ENCODE measurements at regions not wholly inside any gene's neighbourhood (a gene's known extent, or its start where the extent isn't known, plus 50 kb on each side); places are given as distances from the start of the nearest gene placed in this dataset.

GRCh38 chr20:40838509-40838908 is 149.5 kb upstream of the MAFB start:
- TF ChIP-seq, protein P1, sequence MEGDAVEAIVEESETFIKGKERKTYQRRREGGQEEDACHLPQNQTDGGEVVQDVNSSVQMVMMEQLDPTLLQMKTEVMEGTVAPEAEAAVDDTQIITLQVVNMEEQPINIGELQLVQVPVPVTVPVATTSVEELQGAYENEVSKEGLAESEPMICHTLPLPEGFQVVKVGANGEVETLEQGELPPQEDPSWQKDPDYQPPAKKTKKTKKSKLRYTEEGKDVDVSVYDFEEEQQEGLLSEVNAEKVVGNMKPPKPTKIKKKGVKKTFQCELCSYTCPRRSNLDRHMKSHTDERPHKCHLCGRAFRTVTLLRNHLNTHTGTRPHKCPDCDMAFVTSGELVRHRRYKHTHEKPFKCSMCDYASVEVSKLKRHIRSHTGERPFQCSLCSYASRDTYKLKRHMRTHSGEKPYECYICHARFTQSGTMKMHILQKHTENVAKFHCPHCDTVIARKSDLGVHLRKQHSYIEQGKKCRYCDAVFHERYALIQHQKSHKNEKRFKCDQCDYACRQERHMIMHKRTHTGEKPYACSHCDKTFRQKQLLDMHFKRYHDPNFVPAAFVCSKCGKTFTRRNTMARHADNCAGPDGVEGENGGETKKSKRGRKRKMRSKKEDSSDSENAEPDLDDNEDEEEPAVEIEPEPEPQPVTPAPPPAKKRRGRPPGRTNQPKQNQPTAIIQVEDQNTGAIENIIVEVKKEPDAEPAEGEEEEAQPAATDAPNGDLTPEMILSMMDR (conservative IDR thresholded peaks at IDR 0.05) = no peak
- no peak overlapping the region for H3K27ac ChIP-seq

DNA sequence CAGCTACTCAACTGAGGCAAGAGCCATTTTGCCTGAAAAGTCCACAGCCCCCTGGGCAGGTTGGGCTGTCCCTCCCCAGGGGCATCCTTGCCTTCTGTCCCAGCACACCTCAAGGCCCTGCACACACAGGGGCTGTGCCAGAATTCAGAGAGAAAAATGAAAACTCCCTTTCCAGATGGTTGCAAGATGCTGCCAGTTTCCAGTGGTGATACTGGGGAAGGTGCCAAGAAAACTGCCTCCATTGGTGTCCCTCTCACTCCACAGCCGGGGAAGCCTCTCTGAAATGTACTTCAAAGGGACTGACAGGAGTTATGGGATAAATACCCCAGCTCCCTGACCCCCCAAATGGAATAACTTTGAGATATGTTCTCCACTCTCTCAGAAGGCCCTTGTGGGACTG is 154.2 kb upstream of the MAFB start:
- H3K27ac ChIP-seq = no peak overlapping the region
- TF ChIP-seq, protein P1 (conservative IDR thresholded peaks at IDR 0.05) = no peak

GRCh38 chr20:40844332-40844731 is 155.3 kb upstream of the MAFB start:
- TF ChIP-seq, protein P1 (conservative IDR thresholded peaks at IDR 0.05) = no peak
- no peak overlapping the region for H3K27ac ChIP-seq

GRCh38 chr20:40848096-40848495 is 159.1 kb upstream of the MAFB start:
- H3K27ac ChIP-seq = no peak overlapping the region
- TF ChIP-seq, protein P1 (conservative IDR thresholded peaks at IDR 0.05) = no peak

DNA sequence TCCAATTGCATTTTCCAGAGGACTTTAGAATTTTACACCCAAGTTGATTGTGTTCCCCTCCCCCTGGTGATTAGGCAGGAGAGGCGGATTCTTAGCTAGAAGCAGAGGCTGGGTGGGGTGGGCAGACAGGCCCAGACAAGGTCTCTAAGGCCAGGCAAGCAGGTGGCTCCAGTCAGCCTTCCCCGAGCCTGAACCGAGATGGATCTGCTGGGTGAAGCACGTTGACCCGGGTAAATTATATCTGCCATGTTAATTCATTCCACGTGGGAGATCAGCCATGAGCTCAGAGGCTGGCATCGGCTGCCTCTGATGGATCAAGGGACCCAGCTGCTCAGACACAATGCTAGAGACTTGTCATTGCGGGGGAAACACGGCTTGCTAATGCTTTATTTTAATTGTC is 159.5 kb upstream of the MAFB start:
- TF ChIP-seq, protein P1 (conservative IDR thresholded peaks at IDR 0.05) = no peak
- H3K27ac ChIP-seq = no peak overlapping the region

- TF ChIP-seq, protein P1 (conservative IDR thresholded peaks at IDR 0.05) = no peak
- H3K27ac ChIP-seq = no peak overlapping the region
Observed at GRCh38 chr20:40849456-40849855, 160.4 kb upstream of the MAFB start.

GRCh38 chr20:40851051-40851450 is 162.0 kb upstream of the MAFB start:
- TF ChIP-seq, protein P1 (conservative IDR thresholded peaks at IDR 0.05) = no peak
- H3K27ac ChIP-seq = no peak overlapping the region

- TF ChIP-seq, protein P1 (conservative IDR thresholded peaks at IDR 0.05) = no peak
Observed at GRCh38 chr20:40855269-40855668, 166.2 kb upstream of the MAFB start.

More at GRCh38 chr20:40855269-40855668, 166.2 kb upstream of the MAFB start:
- H3K27ac ChIP-seq = no peak overlapping the region

All from VCaP (cell line).